Activated CD4-positive, alpha-beta T cell treated with anti-CD3 and anti-CD28 coated beads, Interleukin-2, amount 10 ng/mL, durations not matched to agents 24 days and 14 days (primary cell): ENCODE measurements at regions not wholly inside any gene's neighbourhood (a gene's known extent, or its start where the extent isn't known, plus 50 kb on each side); places are given as distances from the start of the nearest gene placed in this dataset.
A peak's percentile ranks its signal among the peaks of the same experiment; 100 is the strongest.
"Not testable (repeated sequence)": the region's sequence is repeated elsewhere in the genome, so short reads cannot be mapped to it uniquely, and the experiment has no call there.

Source experiments
- DNase-seq: peaks from one replicate; pipeline ENCODE4 v3.0.0; 2022
- H3K27ac Mint-ChIP-seq: one replicate; pipeline ENCODE4 v1.8.0; 2022; ENCODE audit warnings: mild to moderate bottlenecking, mixed read lengths
- H3K27me3 Mint-ChIP-seq: one replicate; pipeline ENCODE4 v1.8.0; 2022; ENCODE audit warnings: mixed read lengths
- H3K36me3 Mint-ChIP-seq: one replicate; pipeline ENCODE4 v1.8.0; 2022; ENCODE audit warnings: low read depth, mild to moderate bottlenecking, mixed read lengths
- H3K4me1 Mint-ChIP-seq: one replicate; pipeline ENCODE4 v1.8.0; 2021; ENCODE audit warnings: mixed read lengths
- H3K4me3 Mint-ChIP-seq: one replicate; pipeline ENCODE4 v1.8.0; 2022; ENCODE audit warnings: mild to moderate bottlenecking, moderate library complexity, mixed read lengths
- H3K9me3 Mint-ChIP-seq: one replicate; pipeline ENCODE4 v1.8.0; 2021; ENCODE audit warnings: mixed read lengths
- intact Hi-C: fragments of 100-400 bp; cut with micrococcal nuclease; formaldehyde crosslinking; loops from one replicate; pipeline ENCODE4 v1.15.1; 2023

GRCh38 chr10:23630885-23631284 lies 192.0 kb downstream of the OTUD1 start:
- H3K9me3 Mint-ChIP-seq = no peaks in the 10 kb centered on the region
- H3K27me3 Mint-ChIP-seq = no peaks in the 10 kb centered on the region
- intact Hi-C loops = no loop called here
- H3K27ac Mint-ChIP-seq = no peak overlapping the region
- no peaks in the 10 kb centered on the region for H3K4me1 Mint-ChIP-seq
- H3K36me3 Mint-ChIP-seq = no peaks in the 10 kb centered on the region
- H3K4me3 Mint-ChIP-seq = no peak overlapping the region
- DNase-seq = no peak

- no peak overlapping the region for H3K27ac Mint-ChIP-seq
- no peak for DNase-seq
- H3K4me1 Mint-ChIP-seq = no peaks in the 10 kb centered on the region
- intact Hi-C loops = no loop called here
- H3K9me3 Mint-ChIP-seq = no peaks in the 10 kb centered on the region
- H3K4me3 Mint-ChIP-seq = no peak overlapping the region
- no peaks in the 10 kb centered on the region for H3K36me3 Mint-ChIP-seq
- H3K27me3 Mint-ChIP-seq = peaks cover 6% of the 10 kb centered on the region
Measured at GRCh38 chr10:23643111-23643780, 204.4 kb downstream of the OTUD1 start.

- Mint-ChIP-seq H3K27me3 (peaks cover 5% of the 10 kb centered on the region), H3K4me1 (no peaks in the 10 kb centered on the region)
- intact Hi-C loops = no loop called here
Measured at GRCh38 chr10:23648618-23649017, 209.7 kb downstream of the OTUD1 start.

GRCh38 chr10:23656735-23657134 lies 217.9 kb downstream of the OTUD1 start:
- Mint-ChIP-seq H3K27ac (no peak overlapping the region), H3K4me3 (no peak overlapping the region), H3K36me3 (no peaks in the 10 kb centered on the region), H3K4me1 (no peaks in the 10 kb centered on the region), H3K27me3 (no peaks in the 10 kb centered on the region), H3K9me3 (no peaks in the 10 kb centered on the region)
- no peak for DNase-seq
- intact Hi-C loops = loop anchor here (5.0 kb wide), 1 partner anchor 344 kb away; no protein-coding TSS in a partner anchor

More at GRCh38 chr10:23648618-23649017, 209.7 kb downstream of the OTUD1 start:
- Mint-ChIP-seq H3K27ac (no peak overlapping the region), H3K4me3 (no peak overlapping the region), H3K9me3 (no peaks in the 10 kb centered on the region), H3K36me3 (no peaks in the 10 kb centered on the region)
- DNase-seq = no peak

- H3K27me3 Mint-ChIP-seq = no peaks in the 10 kb centered on the region
- H3K9me3 Mint-ChIP-seq = no peaks in the 10 kb centered on the region
- H3K4me1 Mint-ChIP-seq = no peaks in the 10 kb centered on the region
- H3K27ac Mint-ChIP-seq = no peak overlapping the region
- DNase-seq = no peak
- no peaks in the 10 kb centered on the region for H3K36me3 Mint-ChIP-seq
- intact Hi-C loops = loop anchor here (5.0 kb wide), 1 partner anchor 345 kb away; no protein-coding TSS in a partner anchor
- no peak overlapping the region for H3K4me3 Mint-ChIP-seq
Measured at GRCh38 chr10:23657677-23658076, 218.8 kb downstream of the OTUD1 start.

DNA sequence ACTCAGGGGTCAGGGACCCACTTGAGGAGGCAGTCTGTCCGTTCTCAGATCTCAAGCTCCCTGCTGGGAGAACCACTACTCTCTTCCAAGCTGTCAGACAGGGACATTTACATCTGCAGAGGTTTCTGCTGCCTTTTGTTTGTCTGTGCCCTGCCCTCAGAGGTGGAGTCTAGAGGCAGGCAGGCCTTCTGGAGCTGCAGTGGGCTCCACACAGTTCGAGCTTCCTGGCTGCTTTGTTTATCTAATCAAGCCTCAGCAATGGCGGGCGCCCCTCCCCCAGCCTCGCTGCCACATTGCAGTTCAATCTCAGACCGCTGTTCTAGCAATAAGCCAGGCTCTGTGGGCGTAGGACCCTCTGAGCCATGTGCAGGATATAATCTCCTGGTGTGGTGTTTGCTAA lies 233.0 kb downstream of the OTUD1 start:
- intact Hi-C loops, DNase-seq, H3K9me3 Mint-ChIP-seq, H3K36me3 Mint-ChIP-seq, H3K27ac Mint-ChIP-seq, H3K4me1 Mint-ChIP-seq, H3K27me3 Mint-ChIP-seq, H3K4me3 Mint-ChIP-seq: not testable (repeated sequence)

GRCh38 chr10:23675585-23675984 lies 236.7 kb downstream of the OTUD1 start:
- Mint-ChIP-seq H3K27me3 (peaks cover 2% of the 10 kb centered on the region), H3K9me3 (no peaks in the 10 kb centered on the region), H3K27ac (no peak overlapping the region), H3K4me1 (no peaks in the 10 kb centered on the region), H3K4me3 (no peak overlapping the region), H3K36me3 (no peaks in the 10 kb centered on the region)
- no peak for DNase-seq
- intact Hi-C loops = no loop called here

GRCh38 chr10:23676296-23676695 lies 237.4 kb downstream of the OTUD1 start:
- no peak for DNase-seq
- Mint-ChIP-seq H3K27me3 (peaks cover 2% of the 10 kb centered on the region), H3K4me3 (no peak overlapping the region), H3K9me3 (no peaks in the 10 kb centered on the region), H3K27ac (no peak overlapping the region), H3K4me1 (no peaks in the 10 kb centered on the region), H3K36me3 (no peaks in the 10 kb centered on the region)
- intact Hi-C loops = no loop called here

DNA sequence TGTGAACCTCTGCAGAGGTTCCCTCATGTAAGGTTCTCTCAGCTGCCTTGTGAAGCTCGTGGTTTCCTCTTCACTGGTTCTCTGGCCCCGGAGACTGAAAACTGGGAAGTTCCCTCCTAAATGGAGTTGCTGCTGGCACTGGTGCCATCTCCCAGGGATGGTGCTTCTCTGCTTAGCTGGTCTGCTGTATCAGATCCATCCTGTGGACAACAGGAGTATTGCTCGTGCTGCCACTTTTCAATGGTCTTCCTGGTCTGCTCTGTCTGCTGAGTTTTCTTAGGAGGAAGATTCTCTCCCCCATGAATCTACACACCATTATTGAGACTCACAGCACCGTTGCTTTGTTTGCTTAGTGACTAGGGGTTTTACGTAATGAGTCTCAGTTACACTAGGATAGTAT lies 247.8 kb downstream of the OTUD1 start:
- Mint-ChIP-seq H3K36me3 (no peaks in the 10 kb centered on the region), H3K9me3 (no peaks in the 10 kb centered on the region), H3K27me3 (peaks cover 4% of the 10 kb centered on the region), H3K4me3 (no peak overlapping the region), H3K4me1 (no peaks in the 10 kb centered on the region), H3K27ac (no peak overlapping the region)
- no peak for DNase-seq
- intact Hi-C loops = no loop called here

- no peaks in the 10 kb centered on the region for H3K4me1 Mint-ChIP-seq
- no peak overlapping the region for H3K4me3 Mint-ChIP-seq
- H3K36me3 Mint-ChIP-seq = no peaks in the 10 kb centered on the region
- DNase-seq = no peak
- H3K27ac Mint-ChIP-seq = no peak overlapping the region
- H3K27me3 Mint-ChIP-seq = peaks cover 51% of the 10 kb centered on the region
- no peaks in the 10 kb centered on the region for H3K9me3 Mint-ChIP-seq
- intact Hi-C loops = loop anchor here (5.0 kb wide), 1 partner anchor 495 kb away; no protein-coding TSS in a partner anchor
Measured at GRCh38 chr10:23692736-23693135, 253.9 kb downstream of the OTUD1 start.

GRCh38 chr10:23693501-23693901 lies 254.6 kb downstream of the OTUD1 start:
- Mint-ChIP-seq H3K9me3 (no peaks in the 10 kb centered on the region), H3K36me3 (no peaks in the 10 kb centered on the region), H3K27me3 (peaks cover 51% of the 10 kb centered on the region), H3K4me3 (no peak overlapping the region), H3K27ac (no peak overlapping the region), H3K4me1 (no peaks in the 10 kb centered on the region)
- no peak for DNase-seq
- intact Hi-C loops = loop anchor here (5.0 kb wide), 1 partner anchor 496 kb away; no protein-coding TSS in a partner anchor

GRCh38 chr10:23693925-23694324 lies 255.1 kb downstream of the OTUD1 start:
- no peaks in the 10 kb centered on the region for H3K4me1 Mint-ChIP-seq
- peaks cover 51% of the 10 kb centered on the region for H3K27me3 Mint-ChIP-seq
- H3K36me3 Mint-ChIP-seq = no peaks in the 10 kb centered on the region
- no peak overlapping the region for H3K27ac Mint-ChIP-seq
- no peaks in the 10 kb centered on the region for H3K9me3 Mint-ChIP-seq
- DNase-seq = no peak
- peak overlapping the region; percentile 58 for H3K4me3 Mint-ChIP-seq
- intact Hi-C loops = loop anchor here (5.0 kb wide), 1 partner anchor 497 kb away; no protein-coding TSS in a partner anchor

DNA sequence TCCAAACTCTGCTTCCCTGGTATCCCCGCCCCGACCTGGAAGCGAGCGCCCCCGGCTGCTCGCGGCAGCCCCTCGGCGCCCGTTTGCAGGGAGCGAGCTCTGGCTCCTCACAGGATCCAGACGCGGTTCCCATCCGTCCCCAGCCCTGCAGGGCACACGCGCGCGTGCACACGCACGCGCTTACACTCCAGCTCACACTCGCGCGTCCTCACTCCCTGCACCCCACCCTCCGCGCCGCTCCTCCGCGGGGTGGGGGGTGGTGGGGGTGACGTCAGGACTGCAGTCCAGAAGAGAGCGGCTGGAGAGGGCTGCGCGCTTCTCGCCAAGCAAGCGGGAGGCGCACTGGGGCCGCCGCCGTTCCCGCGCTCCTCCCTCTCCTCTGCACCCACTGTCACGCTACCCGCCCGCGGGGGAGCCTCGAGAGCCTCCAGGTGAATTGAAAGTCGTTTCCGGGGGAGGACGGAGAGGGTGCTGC lies 255.6 kb downstream of the OTUD1 start:
- intact Hi-C loops = loop anchor here (5.0 kb wide), 1 partner anchor 497 kb away; no protein-coding TSS in a partner anchor
- Mint-ChIP-seq H3K36me3 (no peaks in the 10 kb centered on the region), H3K27me3 (peaks cover 53% of the 10 kb centered on the region), H3K27ac (no peak overlapping the region), H3K4me1 (no peaks in the 10 kb centered on the region), H3K4me3 (peak overlapping the region; percentile 58), H3K9me3 (no peaks in the 10 kb centered on the region)
- no peak for DNase-seq

GRCh38 chr10:23694921-23695824 lies 256.3 kb downstream of the OTUD1 start:
- Mint-ChIP-seq H3K4me3 (peak overlapping the region; percentile 29), H3K27ac (no peak overlapping the region), H3K36me3 (no peaks in the 10 kb centered on the region), H3K4me1 (no peaks in the 10 kb centered on the region), H3K27me3 (peaks cover 53% of the 10 kb centered on the region), H3K9me3 (no peaks in the 10 kb centered on the region)
- intact Hi-C loops = loop anchor here (5.0 kb wide), 1 partner anchor 498 kb away; no protein-coding TSS in a partner anchor
- DNase-seq = no peak
